GM18502 (cell line): ENCODE measurements at regions not wholly inside any gene's neighbourhood (a gene's known extent, or its start where the extent isn't known, plus 50 kb on each side); places are given as distances from the start of the nearest gene placed in this dataset.
"Not testable (repeated sequence)": the region's sequence is repeated elsewhere in the genome, so short reads cannot be mapped to it uniquely, and the experiment has no call there.

ENCODE experiments used
- ATAC-seq: cut with Tn5 transposase; IDR thresholded peaks from one replicate; pipeline ENCODE4 v1.9.1; 2021; ENCODE audit warnings: mild to moderate bottlenecking; ENCODE audit not compliant: unreplicated experiment, poor library complexity

GRCh38 chr20:56911946-56912345, 282.8 kb downstream of the TFAP2C start:
- no peak for ATAC-seq

- ATAC-seq, result no peak
These were observed 285.4 kb downstream of the TFAP2C start for GRCh38 chr20:56914532-56914931.

DNA sequence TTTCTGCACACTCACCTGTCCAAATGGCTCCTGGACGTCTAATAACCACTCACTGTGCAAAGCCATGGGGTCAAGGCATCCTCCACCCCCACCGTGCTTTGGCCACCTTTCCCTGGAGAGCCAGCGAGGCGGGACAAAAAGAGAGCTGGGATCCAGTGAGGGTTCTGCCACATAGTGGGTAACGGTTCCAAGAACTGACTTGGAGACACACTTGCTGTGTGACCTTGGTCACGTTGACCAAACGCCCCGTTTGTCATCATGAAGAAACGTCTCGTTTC, 287.2 kb downstream of the TFAP2C start:
- ATAC-seq, result no peak

GRCh38 chr20:56920041-56920440, 290.9 kb downstream of the TFAP2C start:
- not testable (repeated sequence) for ATAC-seq

DNA sequence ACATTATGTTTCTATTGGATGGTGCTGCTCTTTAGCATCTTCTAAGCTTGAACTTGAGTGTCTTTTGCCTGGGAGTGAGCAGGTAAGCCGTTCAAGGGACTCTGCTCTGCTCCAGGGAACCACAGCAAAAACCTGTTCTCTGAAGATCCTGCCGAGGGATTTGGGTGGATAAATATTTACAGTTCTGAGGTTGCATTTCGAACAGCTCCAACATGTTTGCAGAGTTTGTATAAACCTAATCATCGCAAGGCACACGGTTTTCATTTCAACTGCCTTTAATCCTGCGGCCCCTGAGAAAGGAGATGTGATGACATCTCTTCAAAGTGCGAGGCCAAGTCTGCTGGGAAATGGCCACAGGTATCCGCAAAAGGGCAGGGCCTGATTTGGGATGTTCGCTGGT, 293.4 kb downstream of the TFAP2C start:
- ATAC-seq, result no peak

DNA sequence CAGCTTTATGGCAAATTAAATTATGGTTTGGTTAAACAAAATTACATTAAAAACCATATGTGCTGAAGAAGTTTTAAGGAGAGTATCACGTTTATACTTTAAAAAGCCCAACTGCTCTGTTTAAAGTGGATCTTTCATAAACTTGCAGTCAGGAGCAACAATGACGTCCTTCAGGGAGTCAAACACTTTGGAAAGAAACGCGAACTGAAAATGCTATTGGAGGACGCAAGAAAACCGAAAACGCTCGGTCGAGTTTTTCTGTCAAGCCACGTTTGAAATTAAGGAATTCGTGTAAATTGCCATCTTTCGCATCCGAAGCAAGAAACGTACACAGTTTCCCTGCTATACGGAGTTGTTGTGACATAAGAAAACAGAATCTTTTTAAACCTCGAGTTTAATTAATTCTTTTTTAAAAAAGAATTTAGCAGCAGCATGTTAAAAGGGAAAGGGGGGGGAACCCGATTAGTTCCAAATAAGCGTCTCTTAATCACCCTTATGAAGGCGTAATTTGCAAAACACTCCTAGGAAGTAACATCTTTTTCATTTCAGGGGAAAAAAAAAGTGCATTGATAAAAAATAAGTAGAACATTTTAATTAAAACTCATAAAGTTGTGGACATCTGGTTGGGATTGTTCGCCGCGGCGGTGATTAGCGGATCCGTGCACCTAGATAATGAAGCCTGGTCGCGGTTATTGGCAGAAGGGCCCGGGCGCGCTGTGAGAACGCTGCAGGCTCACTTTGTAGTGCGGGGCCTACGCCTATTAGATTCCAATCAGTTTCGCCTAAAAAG, 295.4 kb downstream of the TFAP2C start:
- ATAC-seq, result no peak

DNA sequence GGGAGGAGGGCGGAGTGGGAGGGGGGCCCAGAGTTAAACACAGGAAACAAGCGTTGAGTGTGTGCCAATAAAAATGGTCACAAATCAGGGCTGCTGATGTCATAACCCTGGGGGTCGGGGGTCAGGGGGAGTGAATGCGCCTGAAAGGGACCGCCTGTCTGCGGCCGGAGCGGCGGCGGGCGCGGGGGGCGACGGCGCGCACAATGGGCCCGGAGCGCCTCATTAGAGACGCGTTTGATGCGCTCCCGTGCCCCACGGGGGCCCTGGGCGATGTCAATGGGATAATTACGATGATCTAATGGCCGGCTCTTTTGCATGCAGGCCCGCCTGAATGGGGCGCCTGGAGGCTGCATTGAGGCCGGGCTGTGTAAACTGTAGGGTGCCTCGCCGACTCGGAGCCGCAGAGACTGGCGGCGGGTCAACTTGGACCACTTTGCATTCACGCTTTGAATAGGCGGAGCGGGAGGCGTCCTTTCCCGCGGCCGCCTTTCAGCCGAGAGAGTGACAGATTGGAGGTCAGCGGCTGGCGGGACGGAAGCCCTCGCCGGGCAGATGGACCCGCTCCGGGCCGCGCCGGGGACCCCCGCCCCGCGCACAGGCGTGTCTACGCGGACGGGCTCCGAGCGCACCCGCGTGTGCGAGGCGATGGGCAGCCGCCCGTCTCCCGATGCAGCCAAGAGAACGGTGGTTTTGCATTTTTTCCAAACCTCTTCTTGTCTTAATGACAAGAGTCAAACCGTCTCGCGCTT, 296.1 kb downstream of the TFAP2C start:
- no peak for ATAC-seq

- no peak for ATAC-seq
These were observed 296.7 kb downstream of the TFAP2C start for GRCh38 chr20:56925831-56926170.

- ATAC-seq, result no peak
These were observed 297.4 kb downstream of the TFAP2C start for GRCh38 chr20:56926501-56926900.

DNA sequence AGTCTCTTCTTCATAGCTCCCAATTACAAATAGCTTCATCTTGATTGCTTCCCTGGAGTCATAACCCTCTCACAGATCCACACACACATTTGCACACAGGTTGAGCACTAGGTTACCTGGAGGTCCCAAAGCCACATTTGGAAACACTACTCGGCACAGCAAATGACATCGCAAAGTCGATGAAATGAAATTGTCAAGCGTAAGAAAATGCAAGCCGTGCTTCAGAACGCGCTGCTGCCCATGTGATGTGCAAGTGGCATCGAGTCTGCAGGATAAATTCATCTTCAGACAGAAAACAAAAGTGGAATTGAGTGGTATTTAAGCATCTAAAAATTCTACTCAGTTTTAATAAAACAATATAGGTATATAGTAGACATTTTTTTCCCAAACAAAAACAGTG, 298.0 kb downstream of the TFAP2C start:
- ATAC-seq, result no peak

DNA sequence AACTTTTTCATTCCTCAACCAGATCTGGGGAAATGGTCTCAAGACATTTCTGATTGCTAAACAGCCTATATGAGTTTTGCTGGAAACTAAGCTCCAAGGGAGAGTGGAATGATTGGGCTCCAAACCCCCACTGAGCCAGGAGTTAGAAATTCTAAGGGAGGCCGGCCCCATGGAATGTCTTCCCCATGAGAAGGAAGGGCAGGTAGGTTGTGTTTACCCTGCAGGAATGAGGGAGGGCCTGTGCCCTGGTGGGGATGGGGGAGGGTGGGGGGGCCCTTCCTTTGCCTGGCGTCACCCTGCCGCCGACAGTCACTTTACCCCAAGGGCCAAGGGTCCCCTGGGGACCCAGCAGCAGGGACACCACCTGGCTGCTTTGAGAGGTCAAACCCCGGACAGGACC, 298.9 kb downstream of the TFAP2C start:
- ATAC-seq, result no peak

DNA sequence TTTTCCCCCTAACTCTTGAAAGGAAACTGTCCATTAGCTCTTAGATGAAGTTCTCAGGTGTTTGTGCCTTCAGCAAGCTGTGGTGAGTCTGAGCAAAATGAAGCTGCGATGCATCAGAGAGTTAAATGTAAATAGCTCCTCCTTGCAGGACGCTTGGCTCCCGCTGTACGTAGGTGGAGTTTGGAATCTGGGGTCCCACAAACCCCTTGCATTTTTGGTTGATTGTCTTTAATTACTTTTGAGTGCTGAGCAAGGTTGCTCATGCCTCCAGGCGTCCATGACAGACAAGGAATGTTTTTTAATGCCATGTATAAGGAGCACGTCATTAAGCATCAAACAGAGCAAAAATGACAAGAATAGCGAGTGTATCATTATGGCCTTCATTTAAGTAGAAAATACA, 300.5 kb downstream of the TFAP2C start:
- no peak for ATAC-seq

DNA sequence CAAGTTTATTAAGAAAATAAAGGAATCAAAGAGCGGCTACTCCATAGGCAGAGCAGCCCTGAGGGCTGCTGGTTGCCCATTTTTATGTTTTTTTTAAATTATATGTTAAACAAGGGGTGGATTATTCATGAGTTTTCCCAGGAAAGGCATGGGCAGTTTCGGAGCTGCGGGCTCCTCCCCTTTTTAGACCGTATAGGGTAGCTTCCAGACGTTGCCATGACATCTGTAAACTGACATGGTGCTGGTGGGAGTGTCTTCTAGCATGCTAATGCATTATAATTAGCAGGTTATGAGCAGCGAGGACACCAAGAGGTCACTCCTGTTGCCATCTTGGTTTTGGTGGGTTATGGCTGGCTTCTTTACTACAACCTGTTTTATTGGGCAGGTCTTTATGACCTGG, 301.8 kb downstream of the TFAP2C start:
- no peak for ATAC-seq

- ATAC-seq, result no peak
These were observed 303.6 kb downstream of the TFAP2C start for GRCh38 chr20:56932575-56933330.

GRCh38 chr20:56933331-56933698, 304.2 kb downstream of the TFAP2C start:
- ATAC-seq, result no peak

DNA sequence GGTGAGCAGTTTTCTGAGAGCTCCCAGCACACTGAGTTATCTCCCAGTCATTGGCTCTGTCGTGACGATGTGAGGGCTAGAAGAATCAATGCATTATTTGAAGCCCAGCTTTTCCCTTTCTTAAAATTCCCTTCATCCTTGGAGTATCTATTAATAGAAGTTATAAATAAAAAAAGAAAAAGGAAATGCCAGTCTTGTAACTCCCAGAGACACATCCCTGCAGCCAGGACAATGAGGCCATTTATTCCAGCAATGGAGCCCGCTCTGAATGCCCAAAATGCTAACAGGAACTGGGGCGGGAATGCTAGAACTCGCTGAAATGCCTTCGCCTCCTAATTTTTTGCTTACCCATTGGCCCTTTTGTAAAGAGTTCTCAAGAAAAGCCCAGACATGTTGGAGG, 305.8 kb downstream of the TFAP2C start:
- ATAC-seq, result no peak

DNA sequence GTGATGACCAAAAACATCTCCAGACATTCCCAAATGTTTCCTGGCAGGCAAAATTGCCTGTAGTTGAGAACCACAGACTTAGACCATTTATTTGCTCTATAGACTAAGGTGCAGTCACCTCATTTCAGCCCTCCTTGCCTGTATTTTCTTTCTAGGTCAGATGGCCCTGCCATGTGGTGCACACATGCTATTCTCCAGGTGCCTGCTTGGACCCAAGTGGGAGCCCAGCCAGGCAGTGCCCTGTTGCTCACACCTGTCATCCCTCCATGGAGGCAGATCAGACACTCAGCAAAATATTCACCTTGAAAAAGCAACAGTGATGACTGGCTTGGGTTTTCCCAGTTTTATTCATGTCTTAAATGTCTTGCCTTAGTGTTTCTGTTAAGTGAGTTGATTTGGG, 311.4 kb downstream of the TFAP2C start:
- ATAC-seq, result no peak

DNA sequence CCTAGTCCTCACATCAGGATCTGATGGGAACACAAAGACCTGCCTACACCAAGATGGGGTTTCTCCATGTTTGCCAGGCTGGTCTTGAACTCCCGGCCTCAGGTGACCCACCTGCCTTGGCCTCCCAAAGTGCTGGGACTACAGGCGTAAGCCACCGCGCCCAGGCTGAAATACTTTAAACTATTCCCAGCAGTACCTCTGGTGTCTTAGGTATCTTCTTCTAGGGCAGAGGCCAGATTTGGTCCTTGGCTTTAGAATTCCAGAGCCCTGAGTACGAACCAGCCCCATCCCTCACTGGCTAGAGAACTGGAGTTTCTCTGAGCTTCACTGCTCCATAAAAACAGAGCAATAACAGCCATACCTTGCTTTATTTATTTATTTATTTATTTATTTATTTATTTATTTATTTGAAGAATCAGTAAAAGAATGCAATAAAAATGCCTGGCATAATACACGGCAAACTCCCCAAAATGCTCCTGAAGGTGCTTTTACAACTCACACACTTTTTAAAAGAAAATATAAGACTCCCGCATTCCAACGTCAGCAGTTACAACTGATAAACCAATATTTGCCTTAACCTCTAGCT, 312.1 kb downstream of the TFAP2C start:
- no peak for ATAC-seq

GRCh38 chr20:56943946-56944945, 315.1 kb downstream of the TFAP2C start:
- no peak for ATAC-seq

DNA sequence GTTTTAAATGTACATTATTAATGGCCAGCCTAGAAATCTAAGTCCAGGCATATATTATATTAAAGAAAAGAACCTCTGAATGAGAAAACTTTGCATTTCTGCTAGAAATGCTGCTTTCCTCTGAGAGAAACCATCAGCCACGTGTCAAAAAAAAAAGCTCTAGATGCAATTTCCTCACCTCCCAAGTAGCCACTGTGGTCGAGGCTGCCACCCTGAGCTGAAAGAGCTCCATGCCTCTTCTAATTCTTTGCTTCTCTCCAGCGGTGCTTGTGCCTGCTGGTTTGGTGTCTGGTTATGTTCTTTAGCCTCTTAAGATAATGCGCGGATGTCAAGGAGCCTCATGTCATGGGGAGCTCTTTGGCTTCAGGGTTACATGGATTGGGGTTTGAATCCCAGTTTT, 316.0 kb downstream of the TFAP2C start:
- no peak for ATAC-seq
